Motor neuron (in vitro differentiated cells): ENCODE measurements at regions not wholly inside any gene's neighbourhood (a gene's known extent, or its start where the extent isn't known, plus 50 kb on each side); places are given as distances from the start of the nearest gene placed in this dataset.
"Not testable (repeated sequence)": the region's sequence is repeated elsewhere in the genome, so short reads cannot be mapped to it uniquely, and the experiment has no call there.

ENCODE experiments used
- ATAC-seq, 8 experiments: fragments of 200-7000 bp; cut with Tn5 transposase; replicated peaks in 6 of 8; 2 replicates each; pipeline ENCODE4 v1.8.0; 2021; ENCODE audit warnings: mild to moderate bottlenecking in 8 of 8, moderate library complexity in 8 of 8
- H3K27ac ChIP-seq, 2 donors: fragments of 250-450 bp; sonication (Bioruptor Pico); 2 replicates each; pipeline ENCODE4 v1.9.0; 2021; ENCODE audit warnings: antibody characterized with exemption in 2 of 2, mild to moderate bottlenecking in 2 of 2, moderate library complexity in 1 of 2
- H3K4me1 ChIP-seq, 2 donors: fragments of 250-450 bp; sonication (Bioruptor Pico); replicated peaks in 1 of 2; 2 replicates each; pipeline ENCODE4 v1.6.1; 2021; ENCODE audit warnings: antibody characterized with exemption in 2 of 2, mild to moderate bottlenecking in 2 of 2, moderate library complexity in 1 of 2
- H3K4me3 ChIP-seq, 5 donors: fragments of 250-450 bp; sonication (Bioruptor Pico); 2 replicates each; pipeline ENCODE4 v1.9.0; 2021; ENCODE audit warnings: antibody characterized with exemption in 5 of 5, mild to moderate bottlenecking in 5 of 5, moderate library complexity in 4 of 5
- WGBS, 10 experiments: fragments of 450-650 bp; shearing (Covaris generic); methylation state at CpG; one replicate each; pipeline ENCODE4 v1.0.0; 2022; 5-methylcytosine and 5-hydroxymethylcytosine counted together
- in situ Hi-C, 9 experiments: fragments of 400-800 bp; cut with MboI; loops; one replicate each; pipeline ENCODE4 v1.15.0; 2021; ENCODE audit warnings: low sequenced_read_pairs in 9 of 9, low pct_unique_long_range_greater_than_20kb in 2 of 9; ENCODE audit not compliant: unreplicated experiment in 9 of 9

GRCh38 chr7:83820641-83821040, 171.7 kb upstream of the SEMA3E start:
- H3K4me3 ChIP-seq: no peak overlapping the region
- in situ Hi-C loops: no loop called here
- ATAC-seq: no peak
- H3K4me1 ChIP-seq: peaks cover 0 to 5% of the 10 kb centered on the region in 2 donors
- H3K27ac ChIP-seq: no peak overlapping the region
- 78 to 100% (median 95%) methylated on average over 1 to 4 of the region's 4 CpGs for WGBS, 10 experiments

GRCh38 chr7:83819911-83820310, 171.0 kb upstream of the SEMA3E start:
- no peak overlapping the region for H3K4me3 ChIP-seq
- H3K4me1 ChIP-seq: peaks cover 0 to 5% of the 10 kb centered on the region in 2 donors
- no peak for ATAC-seq
- in situ Hi-C loops: no loop called here
- no peak overlapping the region for H3K27ac ChIP-seq
- whole genome bisulfite sequencing, 10 experiments: 0 to 89% (median 57%) methylated on average over 1 to 3 of the region's 3 CpGs; no CpG with 5 or more reads in 3 of the 10 experiments

GRCh38 chr7:83814480-83814879, 165.5 kb upstream of the SEMA3E start:
- ATAC-seq: no peak
- peaks cover 0 to 3% of the 10 kb centered on the region in 2 donors for H3K4me1 ChIP-seq
- in situ Hi-C loops: no loop called here
- WGBS, 10 experiments: 40 to 100% (median 86%) methylated on average over 1 of the region's 1 CpG; no CpG with 5 or more reads in 4 of the 10 experiments
- H3K27ac ChIP-seq: no peak overlapping the region
- no peak overlapping the region for H3K4me3 ChIP-seq

- H3K4me3 ChIP-seq, H3K4me1 ChIP-seq, in situ Hi-C loops, H3K27ac ChIP-seq, ATAC-seq: not testable (repeated sequence)
- 38 to 100% (median 71%) methylated on average over 1 to 2 of the region's 2 CpGs; no CpG with 5 or more reads in 3 of the 10 experiments for WGBS, 10 experiments
Measured at GRCh38 chr7:83812563-83812962, 163.6 kb upstream of the SEMA3E start.

GRCh38 chr7:83808982-83809381, 160.0 kb upstream of the SEMA3E start:
- ATAC-seq: no peak
- H3K4me1 ChIP-seq: peaks cover 0 to 25% of the 10 kb centered on the region in 2 donors
- H3K4me3 ChIP-seq: no peak overlapping the region
- in situ Hi-C loops: no loop called here
- 50 to 100% (median 89%) methylated on average over 1 to 2 of the region's 2 CpGs; no CpG with 5 or more reads in 1 of the 10 experiments for WGBS, 10 experiments
- H3K27ac ChIP-seq: no peak overlapping the region

- 0 to 100% (median 61%) methylated on average over 1 to 4 of the region's 4 CpGs for WGBS, 10 experiments
- in situ Hi-C loops: no loop called here
Measured at GRCh38 chr7:83807774-83808173, 158.8 kb upstream of the SEMA3E start.

GRCh38 chr7:83806538-83806937, 157.6 kb upstream of the SEMA3E start:
- Histone ChIP-seq H3K4me3 (no peak overlapping the region), H3K27ac (no peak overlapping the region), H3K4me1 (peaks cover 0 to 25% of the 10 kb centered on the region in 2 donors)
- in situ Hi-C loops: no loop called here
- ATAC-seq: no peak
- 33 to 80% (median 67%) methylated on average over 1 of the region's 1 CpG; no CpG with 5 or more reads in 4 of the 10 experiments for WGBS, 10 experiments

More at GRCh38 chr7:83807774-83808173, 158.8 kb upstream of the SEMA3E start:
- ATAC-seq: peak in 3 of 8 experiments; percentile 56 to 93 (median 89)
- H3K4me3 ChIP-seq: no peak overlapping the region
- H3K27ac ChIP-seq: no peak overlapping the region
- H3K4me1 ChIP-seq: peaks cover 0 to 25% of the 10 kb centered on the region in 2 donors

GRCh38 chr7:83799333-83799732, 150.4 kb upstream of the SEMA3E start:
- H3K4me3 ChIP-seq: no peak overlapping the region
- in situ Hi-C loops: no loop called here
- ATAC-seq: no peak
- peaks cover 6 to 17% of the 10 kb centered on the region in 2 donors for H3K4me1 ChIP-seq
- 36 to 100% (median 91%) methylated on average over 1 to 5 of the region's 5 CpGs for WGBS, 10 experiments
- no peak overlapping the region for H3K27ac ChIP-seq

- ATAC-seq: no peak
- no peak overlapping the region for H3K4me3 ChIP-seq
- in situ Hi-C loops: no loop called here
- H3K4me1 ChIP-seq: peaks cover 6 to 17% of the 10 kb centered on the region in 2 donors
- 30 to 100% (median 72%) methylated on average over 1 to 5 of the region's 5 CpGs; no CpG with 5 or more reads in 1 of the 10 experiments for WGBS, 10 experiments
- H3K27ac ChIP-seq: no peak overlapping the region
Measured at GRCh38 chr7:83798489-83798888, 149.6 kb upstream of the SEMA3E start.

GRCh38 chr7:83796760-83797159, 147.8 kb upstream of the SEMA3E start:
- WGBS, 10 experiments: 38 to 100% (median 96%) methylated on average over 1 to 3 of the region's 3 CpGs; no CpG with 5 or more reads in 2 of the 10 experiments
- Histone ChIP-seq H3K4me3 (no peak overlapping the region), H3K4me1 (peaks cover 6 to 17% of the 10 kb centered on the region in 2 donors), H3K27ac (no peak overlapping the region)
- in situ Hi-C loops: no loop called here
- ATAC-seq: no peak

GRCh38 chr7:83794829-83795228, 145.9 kb upstream of the SEMA3E start:
- 10 to 55% (median 29%) methylated on average over 1 to 4 of the region's 4 CpGs for WGBS, 10 experiments
- ATAC-seq: peak in 5 of 8 experiments; percentile 88 to 100 (median 99)
- in situ Hi-C loops: no loop called here
- peaks cover 6 to 17% of the 10 kb centered on the region in 2 donors for H3K4me1 ChIP-seq
- no peak overlapping the region for H3K27ac ChIP-seq
- H3K4me3 ChIP-seq: no peak overlapping the region

- Histone ChIP-seq H3K4me1 (peaks cover 6 to 17% of the 10 kb centered on the region in 2 donors), H3K4me3 (no peak overlapping the region), H3K27ac (no peak overlapping the region)
- ATAC-seq: no peak
- 20 to 100% (median 90%) methylated on average over 1 to 3 of the region's 3 CpGs; no CpG with 5 or more reads in 2 of the 10 experiments for WGBS, 10 experiments
- in situ Hi-C loops: no loop called here
Measured at GRCh38 chr7:83793558-83793957, 144.6 kb upstream of the SEMA3E start.

GRCh38 chr7:83791737-83792136, 142.8 kb upstream of the SEMA3E start:
- no peak for ATAC-seq
- H3K27ac ChIP-seq: no peak overlapping the region
- 0 to 100% (median 52%) methylated on average over 1 of the region's 1 CpG; no CpG with 5 or more reads in 4 of the 10 experiments for WGBS, 10 experiments
- peaks cover 6 to 17% of the 10 kb centered on the region in 2 donors for H3K4me1 ChIP-seq
- in situ Hi-C loops: no loop called here
- no peak overlapping the region for H3K4me3 ChIP-seq

GRCh38 chr7:83786858-83787257, 137.9 kb upstream of the SEMA3E start:
- ATAC-seq: no peak
- Histone ChIP-seq H3K4me1 (no peaks in the 10 kb centered on the region), H3K4me3 (no peak overlapping the region), H3K27ac (no peak overlapping the region)
- in situ Hi-C loops: no loop called here
- 20 to 100% (median 97%) methylated on average over 1 to 2 of the region's 2 CpGs; no CpG with 5 or more reads in 2 of the 10 experiments for WGBS, 10 experiments
